Gastrocnemius medialis (tissue), 4 donors: ENCODE measurements at regions not wholly inside any gene's neighbourhood (a gene's known extent, or its start where the extent isn't known, plus 50 kb on each side); places are given as distances from the start of the nearest gene placed in this dataset.
"Not testable (repeated sequence)": the region's sequence is repeated elsewhere in the genome, so short reads cannot be mapped to it uniquely, and the experiment has no call there.

Experiments used
- ATAC-seq, 2 donors: fragments of 150-250 bp; one replicate each; pipeline ENCODE4 v1.9.1; 2016
- DNase-seq, 2 donors: peaks; one replicate each; pipeline ENCODE4 v3.0.0-alpha.2; 2019
- H3K27ac ChIP-seq, 4 donors: fragments of 200-600 bp; sonication (generic); 1 replicate in 1 of 4; 2 replicates in 3 of 4; pipeline ENCODE4 v1.5.1; 2016 to 2018; ENCODE audit warnings: mild to moderate bottlenecking in 2 of 4, moderate library complexity in 1 of 4
- H3K27me3 ChIP-seq, 3 donors: fragments of 200-600 bp; sonication (generic) in 2 of 3; 1 replicate in 1 of 3; 2 replicates in 2 of 3; pipeline versions ENCODE4 v1.5.1 to v1.6.0; 2016 to 2019; ENCODE audit warnings: mild to moderate bottlenecking in 1 of 3, moderate library complexity in 1 of 3
- H3K36me3 ChIP-seq, 2 donors: fragments of 200-600 bp; sonication (generic) in 1 of 2; one replicate each; pipeline ENCODE4 v1.5.1; 2017 to 2018
- H3K4me1 ChIP-seq, 2 donors: fragments of 200-600 bp; sonication (generic) in 1 of 2; one replicate each; pipeline ENCODE4 v1.5.1; 2016 to 2017; ENCODE audit warnings: mild to moderate bottlenecking in 2 of 2
- H3K4me3 ChIP-seq, 4 donors: fragments of 200-600 bp; sonication (generic) in 3 of 4; 1 replicate in 1 of 4; 2 replicates in 3 of 4; pipeline ENCODE4 v1.5.1; 2016 to 2019; ENCODE audit warnings: mild to moderate bottlenecking in 2 of 4
- H3K9me3 ChIP-seq, 3 donors: fragments of 200-600 bp; sonication (generic) in 2 of 3; 1 replicate in 1 of 3; 2 replicates in 2 of 3; pipeline ENCODE4 v1.5.1; 2016 to 2019
- CTCF ChIP-seq, 5 experiments: fragments of 450-650 bp in 3 of 5; fragments of 200-600 bp in 2 of 5; sonication (generic) in 2 of 5; IDR thresholded peaks in 4 of 5; conservative IDR thresholded peaks in 1 of 5; 1 replicate in 4 of 5; 2 replicates in 1 of 5; pipeline ENCODE4 v1.5.1; 2016 to 2019; ENCODE audit warnings: antibody characterized with exemption in 5 of 5, mild to moderate bottlenecking in 3 of 5, moderate library complexity in 3 of 5
- POLR2A ChIP-seq, 2 donors: fragments of 450-650 bp; IDR thresholded peaks; one replicate each; pipeline ENCODE4 v1.6.1; 2017; ENCODE audit warnings: antibody characterized with exemption in 2 of 2, mild to moderate bottlenecking in 2 of 2, moderate library complexity in 2 of 2
- in situ Hi-C, 4 donors: fragments of 200-750 bp; cut with MboI; loops; one replicate each; pipeline versions ENCODE4 v1.15.0 to v1.8.0; 2017; ENCODE audit warnings: low sequenced_read_pairs in 4 of 4
- intact Hi-C: fragments of 100-400 bp; cut with DNase I; formaldehyde crosslinking; loops from one replicate; pipeline ENCODE4 v1.15.1; 2023; ENCODE audit warnings: low total_unique reads

DNA sequence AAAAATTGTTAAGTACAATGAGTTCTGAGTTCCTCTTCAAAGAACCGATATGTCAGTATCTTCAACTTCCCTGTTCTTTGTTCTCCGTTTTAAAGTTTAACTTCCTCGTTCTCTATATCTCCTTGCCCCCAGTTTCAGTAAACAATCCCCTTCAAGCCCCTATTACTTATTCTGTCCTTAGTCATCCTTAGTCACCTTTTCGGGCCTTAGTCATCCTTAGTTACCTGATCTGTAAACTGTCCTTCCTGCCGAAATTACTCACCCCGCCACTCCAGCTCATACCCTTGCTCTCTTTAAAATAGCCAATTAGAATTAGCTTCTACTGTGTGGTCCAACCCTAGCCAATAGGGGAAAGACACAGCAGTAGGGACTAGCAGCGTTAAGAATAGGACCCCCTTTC lies 1165.6 kb downstream of the NSUN3 start:
- H3K4me3 ChIP-seq, result no peak overlapping the region
- H3K4me1 ChIP-seq, result no peaks in the 10 kb centered on the region
- H3K27me3 ChIP-seq, result no peaks in the 10 kb centered on the region
- in situ Hi-C loops (no loop called here), intact Hi-C loops (no loop called here)
- H3K27ac ChIP-seq, result no peak overlapping the region
- ATAC-seq, result no peak
- no peaks in the 10 kb centered on the region for H3K36me3 ChIP-seq
- TF ChIP-seq POLR2A (IDR thresholded peaks at IDR 0.05) (no peak), CTCF (IDR thresholded peaks at IDR 0.05 in 4 of 5, conservative IDR thresholded peaks at IDR 0.05 in 1 of 5) (no peak)
- DNase-seq, result no peak
- no peaks in the 10 kb centered on the region for H3K9me3 ChIP-seq

GRCh38 chr3:95235916-95236315 lies 1173.1 kb downstream of the NSUN3 start:
- Histone ChIP-seq H3K4me3 (no peak overlapping the region), H3K4me1 (no peaks in the 10 kb centered on the region), H3K27me3 (no peaks in the 10 kb centered on the region), H3K36me3 (no peaks in the 10 kb centered on the region), H3K27ac (no peak overlapping the region), H3K9me3 (no peaks in the 10 kb centered on the region)
- in situ Hi-C loops, result no loop called here
- intact Hi-C loops, result no loop called here
- TF ChIP-seq POLR2A (IDR thresholded peaks at IDR 0.05) (no peak), CTCF (IDR thresholded peaks at IDR 0.05 in 4 of 5, conservative IDR thresholded peaks at IDR 0.05 in 1 of 5) (no peak)
- no peak for ATAC-seq
- DNase-seq, result no peak

GRCh38 chr3:95237783-95238182 lies 1174.9 kb downstream of the NSUN3 start:
- Histone ChIP-seq H3K27me3 (no peaks in the 10 kb centered on the region), H3K4me3 (no peak overlapping the region), H3K9me3 (no peaks in the 10 kb centered on the region), H3K4me1 (no peaks in the 10 kb centered on the region), H3K27ac (no peak overlapping the region), H3K36me3 (no peaks in the 10 kb centered on the region)
- ATAC-seq, result no peak
- DNase-seq, result no peak
- intact Hi-C loops (no loop called here), in situ Hi-C loops (no loop called here)
- TF ChIP-seq CTCF (IDR thresholded peaks at IDR 0.05 in 4 of 5, conservative IDR thresholded peaks at IDR 0.05 in 1 of 5) (no peak), POLR2A (IDR thresholded peaks at IDR 0.05) (no peak)

GRCh38 chr3:95240395-95240794 lies 1177.5 kb downstream of the NSUN3 start:
- DNase-seq, result no peak
- no peak for TF ChIP-seq POLR2A (IDR thresholded peaks at IDR 0.05)
- TF ChIP-seq CTCF (IDR thresholded peaks at IDR 0.05 in 4 of 5, conservative IDR thresholded peaks at IDR 0.05 in 1 of 5), result no peak
- in situ Hi-C loops, result no loop called here
- H3K4me1 ChIP-seq, result no peaks in the 10 kb centered on the region
- H3K27ac ChIP-seq, result no peak overlapping the region
- no peaks in the 10 kb centered on the region for H3K27me3 ChIP-seq
- H3K9me3 ChIP-seq, result no peaks in the 10 kb centered on the region
- intact Hi-C loops, result no loop called here
- no peak for ATAC-seq
- H3K36me3 ChIP-seq, result no peaks in the 10 kb centered on the region
- no peak overlapping the region for H3K4me3 ChIP-seq

DNA sequence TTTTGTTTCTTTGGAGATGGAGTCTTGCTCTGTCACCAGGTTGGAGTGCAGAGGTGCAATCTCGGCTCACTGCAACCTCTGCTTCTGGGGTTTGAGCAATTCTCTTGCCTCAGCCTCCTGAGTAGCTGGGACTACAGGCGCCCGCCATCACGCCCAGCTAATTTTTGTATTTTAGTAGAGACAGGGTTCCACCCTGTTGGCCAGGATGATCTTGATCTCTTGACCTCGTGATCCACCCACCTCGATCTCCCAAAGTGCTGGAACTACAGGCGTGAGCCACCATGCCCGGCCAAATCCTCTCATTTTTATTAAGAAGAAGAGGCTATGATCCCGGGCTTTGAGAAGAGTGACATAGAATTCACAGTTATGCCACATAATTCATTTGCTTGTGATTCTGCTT lies 1178.4 kb downstream of the NSUN3 start:
- intact Hi-C loops, result not testable (repeated sequence)

More for the DNA sequence above, 1178.4 kb downstream of the NSUN3 start:
- H3K27me3 ChIP-seq, H3K4me3 ChIP-seq, in situ Hi-C loops, H3K27ac ChIP-seq, H3K9me3 ChIP-seq, DNase-seq, H3K36me3 ChIP-seq, ATAC-seq, H3K4me1 ChIP-seq: not testable (repeated sequence)
